Occipital lobe (tissue), 1 donor: ENCODE measurements at regions not wholly inside any gene's neighbourhood (a gene's known extent, or its start where the extent isn't known, plus 50 kb on each side); places are given as distances from the start of the nearest gene placed in this dataset.
"Not testable (repeated sequence)": the region's sequence is repeated elsewhere in the genome, so short reads cannot be mapped to it uniquely, and the experiment has no call there.

ENCODE experiments used
- DNase-seq: peaks from one replicate; lab custom pipeline; 2025; lab: John Stamatoyannopoulos, UW

GRCh38 chr5:96320797-96321196 is 112.3 kb downstream of the PCSK1 start:
- DNase-seq = no peak

DNA sequence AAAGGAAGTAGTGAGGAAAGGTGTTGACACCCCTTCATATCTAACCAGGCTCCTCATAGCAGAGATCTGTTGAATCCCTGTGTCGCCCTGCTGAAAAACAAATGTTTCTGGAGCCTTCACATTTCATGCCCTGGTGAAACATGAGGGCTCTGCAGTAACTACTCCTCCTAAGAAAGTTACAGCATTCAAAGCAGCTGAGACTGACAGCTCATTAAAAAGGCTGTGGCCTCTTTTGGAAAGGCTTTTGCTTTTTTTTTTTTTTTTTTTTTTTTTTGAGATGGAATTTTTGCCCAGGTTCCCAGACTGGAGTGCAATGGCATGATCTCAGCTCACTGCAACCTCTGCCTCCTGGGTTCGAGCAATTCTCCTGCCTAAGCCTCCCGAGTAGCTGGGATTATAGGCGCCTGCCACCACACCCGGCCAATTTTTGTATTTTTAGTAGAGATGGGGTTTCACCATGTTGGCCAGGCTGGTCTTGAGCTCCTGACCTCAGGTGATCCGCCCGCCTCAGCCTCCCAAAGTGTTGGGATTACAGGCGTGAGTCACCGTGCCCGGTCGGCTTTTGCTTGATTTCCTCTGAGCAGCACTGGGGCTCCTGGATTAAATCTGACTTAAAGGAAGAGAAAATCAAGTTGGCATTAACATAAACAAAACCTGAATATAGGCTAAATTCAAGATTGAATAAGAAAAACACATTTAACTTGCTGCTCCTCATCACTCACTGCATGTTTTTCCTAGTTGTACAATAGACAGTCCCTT is 112.9 kb downstream of the PCSK1 start:
- not testable (repeated sequence) for DNase-seq

GRCh38 chr5:96318569-96319110 is 114.4 kb downstream of the PCSK1 start:
- DNase-seq = no peak

DNA sequence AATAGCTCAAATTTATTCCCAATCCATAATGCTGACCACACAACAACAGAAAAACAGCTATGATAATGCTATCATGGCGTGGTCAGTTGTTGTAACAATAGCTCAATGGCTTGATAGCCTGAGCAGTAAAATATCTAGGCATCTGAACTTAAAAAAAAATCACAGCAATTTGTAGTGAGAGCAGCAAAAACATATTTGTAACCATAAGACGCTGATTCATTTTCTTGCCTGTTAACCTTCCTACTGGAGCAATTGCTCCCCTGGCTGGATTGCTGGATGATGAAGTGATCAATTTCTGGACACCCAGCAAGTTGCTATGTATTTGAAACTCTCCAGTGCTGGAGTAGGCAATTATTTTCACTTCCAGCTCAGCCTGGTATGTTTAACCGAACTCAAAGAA is 115.1 kb downstream of the PCSK1 start:
- DNase-seq = no peak

GRCh38 chr5:96316487-96316886 is 116.6 kb downstream of the PCSK1 start:
- DNase-seq = no peak

DNA sequence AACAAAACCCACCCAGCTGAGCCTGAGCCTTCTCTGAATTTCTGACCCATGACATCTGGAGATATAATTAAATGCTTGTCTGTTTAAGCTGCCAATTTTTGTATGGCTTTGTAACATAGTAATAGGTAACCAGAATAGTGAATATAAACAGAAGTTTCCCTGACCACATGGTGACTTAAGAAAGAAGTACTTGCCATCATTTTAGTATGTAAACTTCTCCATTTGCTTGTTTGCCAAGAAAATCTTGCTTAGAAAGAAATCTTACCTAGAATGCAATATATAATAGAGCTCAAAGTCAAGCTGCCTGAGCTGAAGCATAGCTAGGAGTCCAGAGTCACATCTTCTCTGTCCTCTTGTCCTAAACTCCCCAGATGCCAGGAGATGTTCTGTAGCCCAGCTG is 117.0 kb downstream of the PCSK1 start:
- DNase-seq = no peak

DNA sequence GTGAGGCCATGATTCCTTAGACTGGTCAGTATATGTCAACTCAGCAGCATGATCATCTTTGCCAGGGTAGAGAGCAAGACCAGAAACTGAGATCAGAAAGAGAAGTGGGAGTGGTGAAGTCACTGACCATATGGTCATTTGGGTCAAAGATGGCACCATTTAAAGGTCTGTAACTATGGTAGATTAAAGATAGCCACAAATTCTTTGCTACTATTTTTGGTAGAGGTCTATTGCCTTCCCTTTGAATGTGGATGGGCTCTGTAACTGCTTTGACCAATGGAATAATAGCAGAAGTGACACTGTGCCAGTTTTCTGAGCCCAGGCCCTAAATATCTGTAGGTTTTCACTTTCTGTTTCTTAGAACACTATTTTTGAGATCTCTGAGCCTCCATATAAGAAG is 117.6 kb downstream of the PCSK1 start:
- DNase-seq = no peak

GRCh38 chr5:96312383-96312782 is 120.7 kb downstream of the PCSK1 start:
- DNase-seq = no peak

- DNase-seq = not testable (repeated sequence)
Measured at GRCh38 chr5:96307047-96307446, 126.0 kb downstream of the PCSK1 start.

- no peak for DNase-seq
Measured at GRCh38 chr5:96302174-96302738, 130.8 kb downstream of the PCSK1 start.

DNA sequence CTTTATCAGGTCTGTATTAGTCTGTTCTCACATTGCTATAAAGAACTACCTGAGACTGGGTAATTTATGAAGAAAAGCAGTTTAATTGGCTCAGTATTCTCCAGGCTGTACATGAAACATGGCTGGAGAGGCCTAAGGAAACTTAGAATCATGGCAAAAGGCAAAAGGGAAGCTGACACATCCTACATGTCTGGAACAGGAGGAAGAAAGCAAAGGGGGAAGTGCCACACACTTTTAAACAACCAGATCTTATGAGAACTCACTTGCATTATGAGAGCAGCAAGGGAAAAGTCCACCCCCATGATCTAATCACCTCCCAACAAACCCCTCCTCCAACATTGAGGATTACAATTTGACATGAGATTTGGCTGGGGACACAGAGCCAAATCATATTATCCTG is 132.1 kb downstream of the PCSK1 start:
- DNase-seq = no peak

GRCh38 chr5:96297867-96298266 is 135.2 kb downstream of the PCSK1 start:
- no peak for DNase-seq

- DNase-seq = peak; percentile 1
Measured at GRCh38 chr5:96297290-96297689, 135.8 kb downstream of the PCSK1 start.

GRCh38 chr5:96294884-96295202 is 138.2 kb downstream of the PCSK1 start:
- no peak for DNase-seq

DNA sequence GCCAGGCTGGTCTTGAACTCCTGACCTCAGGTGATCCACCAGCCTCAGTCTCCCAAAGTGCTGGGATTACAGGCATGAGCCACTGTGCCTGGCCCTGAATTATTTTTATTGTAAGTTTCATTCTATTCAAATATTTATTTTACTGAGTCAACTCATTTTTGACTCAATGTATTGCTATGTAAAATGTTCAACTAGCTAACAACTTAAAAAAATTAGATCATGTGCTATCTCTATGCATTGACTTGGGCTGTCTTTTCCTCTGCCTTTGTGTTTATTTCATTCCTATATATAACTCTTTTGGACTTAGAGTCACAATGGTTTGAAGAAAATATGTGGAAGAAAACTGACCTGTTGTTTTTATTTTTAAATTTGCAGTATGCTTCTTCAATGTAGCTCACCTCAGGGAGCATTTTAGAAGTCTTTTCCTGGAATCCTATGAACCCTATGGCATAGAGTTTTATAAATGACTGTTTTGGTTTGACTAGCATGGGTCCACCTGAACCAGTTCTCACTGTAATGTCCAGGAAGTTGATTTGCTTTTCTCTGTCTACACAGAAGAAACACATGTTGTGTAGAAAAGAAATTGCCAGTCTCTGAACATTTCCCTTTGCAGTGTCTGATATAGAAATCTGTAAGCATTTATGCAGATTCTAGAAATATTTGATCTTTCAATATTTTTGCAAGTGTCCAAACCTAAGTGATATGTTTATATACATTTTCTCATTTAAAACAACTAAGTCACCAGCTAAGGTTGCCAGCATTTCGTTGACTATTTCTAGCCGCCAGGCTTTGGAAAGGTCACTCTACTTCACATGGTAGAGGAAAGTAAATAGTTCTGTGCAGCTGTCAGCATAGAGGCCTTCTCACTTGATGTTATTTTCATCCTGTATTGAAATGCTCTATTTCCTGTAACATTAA is 138.8 kb downstream of the PCSK1 start:
- no peak for DNase-seq

DNA sequence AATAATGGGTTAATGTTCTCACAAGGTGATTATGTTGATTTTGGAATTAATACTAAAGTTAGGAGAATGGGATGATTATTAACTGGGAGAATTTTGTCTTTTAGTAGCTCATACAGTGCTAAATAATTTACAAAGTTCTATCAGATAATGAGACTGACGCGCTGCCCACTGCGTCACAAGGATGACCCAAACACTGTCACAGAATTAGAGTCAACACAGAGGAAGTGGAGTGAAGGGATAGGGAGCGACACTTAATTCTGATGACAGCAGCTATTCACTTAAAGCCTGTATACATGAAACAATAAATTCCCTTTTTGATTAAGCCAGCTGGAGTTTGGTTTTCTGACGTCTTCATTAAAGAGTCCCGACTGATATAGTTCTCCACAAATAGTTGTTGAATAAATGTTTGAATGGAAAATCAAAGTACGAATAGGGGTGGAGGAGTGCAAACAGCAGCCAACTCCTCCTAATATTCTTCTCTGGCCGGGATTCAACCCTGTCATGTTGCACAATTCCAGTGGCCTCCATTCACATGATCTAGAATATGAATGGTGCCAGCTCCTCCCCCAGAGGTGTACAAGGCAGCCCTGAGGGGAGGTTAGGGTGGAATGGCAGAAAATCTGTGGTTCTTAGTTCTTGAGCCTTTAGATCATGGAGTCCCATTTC is 140.3 kb downstream of the PCSK1 start:
- DNase-seq = no peak

DNA sequence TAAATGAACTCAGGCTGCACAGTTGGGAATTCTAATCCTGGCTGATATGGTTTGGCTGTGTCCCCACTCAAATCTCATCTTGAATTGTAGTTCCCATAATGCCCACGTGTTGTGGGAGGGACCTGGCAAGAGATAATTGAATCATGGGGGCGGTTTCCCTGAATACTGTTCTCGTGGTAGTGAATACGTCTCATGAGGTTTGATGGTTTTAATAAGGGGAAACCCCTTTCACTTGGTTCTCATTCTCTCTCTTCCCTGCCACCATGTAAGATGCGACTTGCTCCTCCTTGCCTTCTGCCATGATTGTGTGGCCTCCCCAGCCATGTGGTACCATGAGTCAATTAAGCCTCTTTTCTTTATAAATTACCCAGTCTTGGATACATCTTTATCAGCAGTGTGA is 143.8 kb downstream of the PCSK1 start:
- not testable (repeated sequence) for DNase-seq

- no peak for DNase-seq
Measured at GRCh38 chr5:96288845-96289185, 144.2 kb downstream of the PCSK1 start.

- no peak for DNase-seq
Measured at GRCh38 chr5:96288166-96288844, 144.7 kb downstream of the PCSK1 start.

DNA sequence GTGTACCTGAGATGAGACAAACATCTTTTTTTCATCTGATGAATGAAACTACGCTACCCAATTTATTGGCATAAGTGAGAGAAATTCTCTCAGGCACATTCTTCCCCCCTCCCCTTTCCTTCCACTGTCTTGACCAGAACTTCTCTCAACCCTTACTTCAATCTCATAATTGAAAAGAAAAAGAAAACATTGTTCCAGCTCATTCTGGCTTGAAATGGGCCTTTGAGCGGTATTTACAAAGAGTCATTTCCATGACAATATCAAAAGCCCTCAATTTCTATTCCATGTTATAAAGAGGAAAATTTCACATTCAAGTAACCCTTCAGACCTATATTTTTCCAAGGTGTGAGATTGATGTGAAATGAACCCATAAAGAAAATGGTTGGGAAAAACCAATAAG is 145.9 kb downstream of the PCSK1 start:
- DNase-seq = no peak

DNA sequence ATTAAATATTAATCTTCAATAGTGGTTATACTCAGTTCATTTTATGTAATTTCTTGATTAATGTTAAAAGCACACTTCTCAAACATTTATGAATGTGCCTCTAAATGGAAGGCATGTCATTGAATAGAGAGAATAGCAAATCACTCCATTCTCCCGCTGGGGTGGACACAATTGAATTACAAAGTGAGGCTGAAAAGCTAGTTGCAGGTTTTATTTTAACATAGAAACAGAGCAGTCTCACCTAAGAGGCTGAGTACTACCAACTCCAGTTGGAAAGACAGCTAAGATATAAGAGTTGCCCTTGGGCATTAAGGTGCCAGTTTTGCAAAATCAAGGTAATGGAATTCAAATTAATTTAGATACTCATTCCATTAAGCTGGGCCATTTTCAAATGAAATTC is 147.2 kb downstream of the PCSK1 start:
- no peak for DNase-seq
